ENCODE measurements at regions not wholly inside any gene's neighbourhood (a gene's known extent, or its start where the extent isn't known, plus 50 kb on each side); places are given as distances from the start of the nearest gene placed in this dataset.

GRCh38 chr6:51535327-51535726 lies 552.1 kb downstream of the PKHD1 start:
- no peaks in the 10 kb centered on the region for H3K4me1 ChIP-seq (ENCODE audit: insufficient read depth, low read length)
- ATAC-seq (ENCODE audit: poor library complexity) (no peak), DNase-seq (no peak)
- Mint-ChIP-seq H3K4me1 (ENCODE audit: low read depth) (no peaks in the 10 kb centered on the region), H3K36me3 (ENCODE audit: low read depth) (no peaks in the 10 kb centered on the region), H3K9me3 (no peaks in the 10 kb centered on the region), H3K27me3 (no peaks in the 10 kb centered on the region), H3K27ac (no peak overlapping the region), H3K4me3 (no peak overlapping the region)
- intact Hi-C loops (cut with DNase I, micrococcal nuclease): no loop called here
- H3K36me3 ChIP-seq (ENCODE audit: insufficient read depth, low read length): no peaks in the 10 kb centered on the region
- POLR2A ChIA-PET: no interaction called here
- H3K27me3 ChIP-seq (ENCODE audit: control insufficient read depth in 1 of 2, insufficient read depth in 2 of 2, low read length in 2 of 2): no peaks in the 10 kb centered on the region
- no peak for TF ChIP-seq CTCF (IDR thresholded peaks at IDR 0.05)
- no peaks in the 10 kb centered on the region for H3K9me3 ChIP-seq (ENCODE audit: control insufficient read depth in 1 of 2, insufficient read depth in 1 of 2, low read length in 2 of 2)
- CTCF ChIA-PET: no interaction called here
- H3K27ac ChIP-seq (ENCODE audit: low read depth in 1 of 2, low read length in 2 of 2): no peak overlapping the region
- H3K4me3 ChIP-seq (ENCODE audit: low read length): no peak overlapping the region

GRCh38 chr6:51536728-51537127 lies 550.7 kb downstream of the PKHD1 start:
- POLR2A ChIA-PET: no interaction called here
- Histone ChIP-seq H3K9me3 (ENCODE audit: control insufficient read depth in 1 of 2, insufficient read depth in 1 of 2, low read length in 2 of 2) (no peaks in the 10 kb centered on the region), H3K27ac (ENCODE audit: low read depth in 1 of 2, low read length in 2 of 2) (no peak overlapping the region), H3K27me3 (ENCODE audit: control insufficient read depth in 1 of 2, insufficient read depth in 2 of 2, low read length in 2 of 2) (no peaks in the 10 kb centered on the region), H3K4me1 (ENCODE audit: insufficient read depth, low read length) (no peaks in the 10 kb centered on the region), H3K36me3 (ENCODE audit: insufficient read depth, low read length) (no peaks in the 10 kb centered on the region), H3K4me3 (ENCODE audit: low read length) (no peak overlapping the region)
- H3K27ac Mint-ChIP-seq: no peak overlapping the region
- intact Hi-C loops (cut with DNase I, micrococcal nuclease): no loop called here
- no peak for ATAC-seq (ENCODE audit: poor library complexity)
- no peaks in the 10 kb centered on the region for H3K27me3 Mint-ChIP-seq
- TF ChIP-seq CTCF (IDR thresholded peaks at IDR 0.05): no peak
- CTCF ChIA-PET: no interaction called here
- H3K4me3 Mint-ChIP-seq: no peak overlapping the region
- H3K9me3 Mint-ChIP-seq: no peaks in the 10 kb centered on the region
- H3K4me1 Mint-ChIP-seq (ENCODE audit: low read depth): no peaks in the 10 kb centered on the region
- DNase-seq: no peak
- no peaks in the 10 kb centered on the region for H3K36me3 Mint-ChIP-seq (ENCODE audit: low read depth)

GRCh38 chr6:51541847-51542246 lies 545.6 kb downstream of the PKHD1 start:
- Mint-ChIP-seq H3K4me3 (no peak overlapping the region), H3K36me3 (ENCODE audit: low read depth) (no peaks in the 10 kb centered on the region), H3K27ac (no peak overlapping the region), H3K9me3 (no peaks in the 10 kb centered on the region), H3K4me1 (ENCODE audit: low read depth) (no peaks in the 10 kb centered on the region), H3K27me3 (no peaks in the 10 kb centered on the region)
- Histone ChIP-seq H3K4me3 (ENCODE audit: low read length) (no peak overlapping the region), H3K27ac (ENCODE audit: low read depth in 1 of 2, low read length in 2 of 2) (no peak overlapping the region), H3K9me3 (ENCODE audit: control insufficient read depth in 1 of 2, insufficient read depth in 1 of 2, low read length in 2 of 2) (no peaks in the 10 kb centered on the region), H3K27me3 (ENCODE audit: control insufficient read depth in 1 of 2, insufficient read depth in 2 of 2, low read length in 2 of 2) (no peaks in the 10 kb centered on the region), H3K4me1 (ENCODE audit: insufficient read depth, low read length) (no peaks in the 10 kb centered on the region), H3K36me3 (ENCODE audit: insufficient read depth, low read length) (no peaks in the 10 kb centered on the region)
- no peak for DNase-seq
- intact Hi-C loops (cut with DNase I, micrococcal nuclease): no loop called here
- POLR2A ChIA-PET: no interaction called here
- ATAC-seq (ENCODE audit: poor library complexity): no peak
- TF ChIP-seq CTCF (IDR thresholded peaks at IDR 0.05): no peak
- CTCF ChIA-PET: no interaction called here

Measured in CD4-positive, alpha-beta T cell (primary cell).